MM.1S (cell line): ENCODE measurements at regions not wholly inside any gene's neighbourhood (a gene's known extent, or its start where the extent isn't known, plus 50 kb on each side); places are given as distances from the start of the nearest gene placed in this dataset.
"Not testable (repeated sequence)": the region's sequence is repeated elsewhere in the genome, so short reads cannot be mapped to it uniquely, and the experiment has no call there.

ENCODE experiments used
- EZH2 ChIP-seq: fragments of 300-600 bp; sonication (generic); optimal IDR thresholded peaks from 2 replicates; pipeline ENCODE3; 2017; ENCODE audit warnings: low read depth, mild to moderate bottlenecking, antibody characterized with exemption, low read length, mixed read lengths
- TF ChIP-seq, protein P1 (sequence below): fragments of 300-600 bp; sonication (generic); IDR thresholded peaks from 2 replicates; pipeline ENCODE4 v1.5.1; 2016; ENCODE audit warnings: antibody characterized with exemption, low read length, mixed read lengths

DNA sequence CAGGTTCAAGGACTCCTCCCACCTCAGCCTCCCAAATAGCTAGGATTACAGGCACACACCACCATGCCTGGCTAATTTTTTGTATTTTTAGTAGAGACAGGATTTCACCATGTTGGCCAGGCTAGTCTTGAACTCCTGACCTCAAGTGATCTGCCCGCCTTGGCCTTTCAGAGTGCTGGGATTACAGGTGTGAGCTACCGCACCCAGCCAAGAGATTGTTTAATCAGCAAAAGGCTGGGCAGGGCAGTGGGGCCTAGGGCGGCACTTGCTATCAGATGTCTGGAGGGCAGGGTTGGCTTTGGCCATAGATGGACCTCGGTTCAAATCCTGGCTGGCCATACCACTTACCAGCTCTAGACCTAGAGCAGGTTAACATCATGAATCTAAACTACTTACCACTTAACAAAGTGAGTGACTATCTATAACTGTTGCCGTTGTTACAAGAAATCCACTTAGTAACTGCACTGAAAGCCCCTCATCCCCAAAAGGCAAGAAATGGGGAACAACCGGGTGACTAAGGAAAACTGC, 60.9 kb upstream of the BCL2L14 start:
- TF ChIP-seq, protein P1, sequence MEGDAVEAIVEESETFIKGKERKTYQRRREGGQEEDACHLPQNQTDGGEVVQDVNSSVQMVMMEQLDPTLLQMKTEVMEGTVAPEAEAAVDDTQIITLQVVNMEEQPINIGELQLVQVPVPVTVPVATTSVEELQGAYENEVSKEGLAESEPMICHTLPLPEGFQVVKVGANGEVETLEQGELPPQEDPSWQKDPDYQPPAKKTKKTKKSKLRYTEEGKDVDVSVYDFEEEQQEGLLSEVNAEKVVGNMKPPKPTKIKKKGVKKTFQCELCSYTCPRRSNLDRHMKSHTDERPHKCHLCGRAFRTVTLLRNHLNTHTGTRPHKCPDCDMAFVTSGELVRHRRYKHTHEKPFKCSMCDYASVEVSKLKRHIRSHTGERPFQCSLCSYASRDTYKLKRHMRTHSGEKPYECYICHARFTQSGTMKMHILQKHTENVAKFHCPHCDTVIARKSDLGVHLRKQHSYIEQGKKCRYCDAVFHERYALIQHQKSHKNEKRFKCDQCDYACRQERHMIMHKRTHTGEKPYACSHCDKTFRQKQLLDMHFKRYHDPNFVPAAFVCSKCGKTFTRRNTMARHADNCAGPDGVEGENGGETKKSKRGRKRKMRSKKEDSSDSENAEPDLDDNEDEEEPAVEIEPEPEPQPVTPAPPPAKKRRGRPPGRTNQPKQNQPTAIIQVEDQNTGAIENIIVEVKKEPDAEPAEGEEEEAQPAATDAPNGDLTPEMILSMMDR = not testable (repeated sequence)
- not testable (repeated sequence) for TF ChIP-seq EZH2
